ENCODE measurements at regions not wholly inside any gene's neighbourhood (a gene's known extent, or its start where the extent isn't known, plus 50 kb on each side); places are given as distances from the start of the nearest gene placed in this dataset.

DNA sequence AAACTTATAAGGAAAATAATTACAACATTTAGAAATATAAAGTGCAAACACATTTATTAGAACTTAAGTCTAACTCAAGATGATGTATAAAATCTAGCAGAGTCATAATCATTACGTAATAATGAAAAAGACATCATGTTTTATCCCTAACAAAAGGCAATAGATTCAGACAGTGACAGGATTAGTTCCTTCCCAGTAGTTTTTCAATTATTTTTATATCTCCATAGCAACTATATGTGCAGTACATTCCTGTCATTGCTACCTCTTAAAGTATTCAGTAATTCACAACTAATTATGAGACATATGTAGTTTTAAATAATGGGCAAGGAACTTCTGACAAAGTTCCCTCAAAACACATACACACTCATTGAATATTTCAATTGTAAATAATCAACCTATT lies 687.9 kb downstream of the CCDC85A start:
- TF ChIP-seq, protein P1, sequence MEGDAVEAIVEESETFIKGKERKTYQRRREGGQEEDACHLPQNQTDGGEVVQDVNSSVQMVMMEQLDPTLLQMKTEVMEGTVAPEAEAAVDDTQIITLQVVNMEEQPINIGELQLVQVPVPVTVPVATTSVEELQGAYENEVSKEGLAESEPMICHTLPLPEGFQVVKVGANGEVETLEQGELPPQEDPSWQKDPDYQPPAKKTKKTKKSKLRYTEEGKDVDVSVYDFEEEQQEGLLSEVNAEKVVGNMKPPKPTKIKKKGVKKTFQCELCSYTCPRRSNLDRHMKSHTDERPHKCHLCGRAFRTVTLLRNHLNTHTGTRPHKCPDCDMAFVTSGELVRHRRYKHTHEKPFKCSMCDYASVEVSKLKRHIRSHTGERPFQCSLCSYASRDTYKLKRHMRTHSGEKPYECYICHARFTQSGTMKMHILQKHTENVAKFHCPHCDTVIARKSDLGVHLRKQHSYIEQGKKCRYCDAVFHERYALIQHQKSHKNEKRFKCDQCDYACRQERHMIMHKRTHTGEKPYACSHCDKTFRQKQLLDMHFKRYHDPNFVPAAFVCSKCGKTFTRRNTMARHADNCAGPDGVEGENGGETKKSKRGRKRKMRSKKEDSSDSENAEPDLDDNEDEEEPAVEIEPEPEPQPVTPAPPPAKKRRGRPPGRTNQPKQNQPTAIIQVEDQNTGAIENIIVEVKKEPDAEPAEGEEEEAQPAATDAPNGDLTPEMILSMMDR (IDR thresholded peaks at IDR 0.05; ENCODE audit: control extremely low read depth in 1 of 3, insufficient read depth in 1 of 3, low read depth in 1 of 3, low read length in 3 of 3) = no peak
- TF ChIP-seq POLR2A (IDR thresholded peaks at IDR 0.05; ENCODE audit: control extremely low read depth in 1 of 2, low read depth in 2 of 2, low read length in 2 of 2) = no peak
- no peak for TF ChIP-seq EZH2 (IDR thresholded peaks at IDR 0.05; ENCODE audit: low read depth, low read length, severe bottlenecking)
- no peak for TF ChIP-seq EP300 (IDR thresholded peaks at IDR 0.05; ENCODE audit: borderline replicate concordance in 1 of 2, low read depth in 2 of 2, low read length in 2 of 2)
- no peak for TF ChIP-seq BACH1 (IDR thresholded peaks at IDR 0.05; ENCODE audit: low read length)
- TF ChIP-seq CHD1 (IDR thresholded peaks at IDR 0.05; ENCODE audit: low read depth, low read length) = no peak

All from H1 (cell line).